H1 (cell line): ENCODE measurements at regions not wholly inside any gene's neighbourhood (a gene's known extent, or its start where the extent isn't known, plus 50 kb on each side); places are given as distances from the start of the nearest gene placed in this dataset.

Source experiments
- CTCF ChIA-PET: fragments of 300-600 bp; sonication (Branson Sonifier 250); formaldehyde crosslinking; loops from one replicate; lab custom pipeline; 2021; ENCODE audit not compliant: partially characterized antibody; lab: Charles Lee
- POLR2A ChIA-PET: fragments of 300-600 bp; sonication (Branson Sonifier 250); formaldehyde crosslinking; loops from one replicate; lab custom pipeline; 2021; ENCODE audit warnings: inconsistent platforms; ENCODE audit not compliant: partially characterized antibody; lab: Charles Lee
- DNase-seq, 2 experiments: peaks; one replicate each; pipeline versions ENCODE4 v3.0.0 to v3.0.0-alpha.2; 2010 to 2022; ENCODE audit warnings: low spot score in 2 of 2, low read depth in 1 of 2, mixed read lengths in 1 of 2
- FAIRE-seq: peaks from 2 replicates; lab custom pipeline; 2011; peaks lifted over from hg19 to GRCh38; lab: Jason Lieb, UNC
- H2AFZ ChIP-seq: 2 replicates; pipeline ENCODE4 v1.8.1; 2012; ENCODE audit warnings: low read length, inconsistent platforms
- H2AK5ac ChIP-seq: 2 replicates; pipeline ENCODE4 v1.6.1; 2013; ENCODE audit warnings: low read depth, low read length
- H2BK120ac ChIP-seq: replicated peaks from 2 replicates; pipeline ENCODE3; 2013; ENCODE audit warnings: low read depth, low read length, inconsistent platforms
- H2BK12ac ChIP-seq: 2 replicates; pipeline ENCODE4 v1.6.1; 2013; ENCODE audit warnings: low read depth, low read length
- H2BK15ac ChIP-seq: 2 replicates; pipeline ENCODE4 v1.6.1; 2013; ENCODE audit warnings: low read length
- H2BK20ac ChIP-seq: 2 replicates; pipeline ENCODE4 v1.6.1; 2013; ENCODE audit warnings: low read length
- H2BK5ac ChIP-seq: 2 replicates; pipeline ENCODE4 v1.6.1; 2013; ENCODE audit warnings: low read depth, low read length
- H3K14ac ChIP-seq: 2 replicates; pipeline ENCODE4 v1.6.1; 2013; ENCODE audit warnings: inconsistent platforms; ENCODE audit not compliant: insufficient read length
- H3K18ac ChIP-seq: 2 replicates; pipeline ENCODE4 v1.6.1; 2013; ENCODE audit warnings: low read length; ENCODE audit errors: extremely low read depth
- H3K23ac ChIP-seq: 2 replicates; pipeline ENCODE4 v1.6.1; 2013; ENCODE audit warnings: inconsistent platforms; ENCODE audit not compliant: insufficient read length
- H3K23me2 ChIP-seq: 2 replicates; pipeline ENCODE4 v1.6.1; 2013; ENCODE audit warnings: low read depth, low read length
- H3K27ac ChIP-seq: 2 replicates; pipeline ENCODE4 v1.6.1; 2011; ENCODE audit warnings: low read depth, low read length, inconsistent platforms
- H3K27me3 ChIP-seq, 4 experiments: replicated peaks in 1 of 4; 1 replicate in 1 of 4; 2 replicates in 3 of 4; pipeline versions ENCODE4 v1.6.1 to v1.8.1; 2011 to 2013; ENCODE audit warnings: low read length in 3 of 4, mild to moderate bottlenecking in 3 of 4, inconsistent platforms in 2 of 4, mixed read lengths in 2 of 4, moderate library complexity in 1 of 4; ENCODE audit not compliant: control insufficient read depth in 3 of 4, insufficient read depth in 3 of 4; ENCODE audit errors: extremely low read depth in 1 of 4
- H3K36me3 ChIP-seq, 4 experiments: 2 replicates each; pipeline versions ENCODE4 v1.6.1 to v1.8.1; 2011 to 2013; ENCODE audit warnings: mild to moderate bottlenecking in 4 of 4, low read length in 3 of 4, moderate library complexity in 2 of 4, control low read depth in 1 of 4, inconsistent platforms in 1 of 4; ENCODE audit not compliant: insufficient read depth in 4 of 4, control insufficient read depth in 2 of 4
- H3K4ac ChIP-seq: replicated peaks from 2 replicates; pipeline ENCODE3; 2013; ENCODE audit warnings: low read length, low read depth, mixed read lengths, inconsistent platforms; ENCODE audit not compliant: insufficient read length
- H3K4me1 ChIP-seq, 4 experiments: replicated peaks in 1 of 4; 1 replicate in 1 of 4; 2 replicates in 3 of 4; pipeline versions ENCODE4 v1.6.1 to v1.8.1; 2011 to 2013; ENCODE audit warnings: low read length in 3 of 4, inconsistent platforms in 2 of 4, mixed read lengths in 1 of 4; ENCODE audit not compliant: insufficient read depth in 4 of 4, control insufficient read depth in 3 of 4
- H3K4me2 ChIP-seq, 2 experiments: 2 replicates each; pipeline versions ENCODE4 v1.6.1 to v1.8.1; 2011 to 2013; ENCODE audit warnings: low read depth in 2 of 2, low read length in 2 of 2, control low read depth in 1 of 2, inconsistent platforms in 1 of 2, mild to moderate bottlenecking in 1 of 2; ENCODE audit not compliant: insufficient read depth in 1 of 2
- H3K4me3 ChIP-seq, 4 experiments: fragments of 200-600, 300-600 bp in 1 of 4; sonication (generic), shearing (Covaris generic), sonication (Bioruptor Twin) in 1 of 4; 2 replicates each; pipeline versions ENCODE4 v1.5.1 to v1.8.1; 2011 to 2016; ENCODE audit warnings: low read length in 4 of 4, low read depth in 3 of 4, control low read depth in 2 of 4, inconsistent platforms in 2 of 4, mild to moderate bottlenecking in 2 of 4, mixed read lengths in 1 of 4, moderate library complexity in 1 of 4; ENCODE audit not compliant: insufficient read depth in 2 of 4; ENCODE audit errors: extremely low read depth in 1 of 4
- H3K56ac ChIP-seq: replicated peaks from 2 replicates; pipeline ENCODE3; 2013; ENCODE audit warnings: low read depth, mild to moderate bottlenecking, mixed read lengths, low read length, inconsistent platforms; ENCODE audit not compliant: insufficient read length
- H3K79me1 ChIP-seq: 2 replicates; pipeline ENCODE4 v1.6.1; 2013; ENCODE audit warnings: low read depth, low read length, control low read depth
- H3K79me2 ChIP-seq, 2 experiments: 2 replicates each; pipeline versions ENCODE4 v1.6.1 to v1.8.1; 2012 to 2013; ENCODE audit warnings: low read length in 2 of 2, mild to moderate bottlenecking in 2 of 2, inconsistent platforms in 1 of 2; ENCODE audit not compliant: insufficient read depth in 2 of 2, control insufficient read depth in 1 of 2
- H3K9ac ChIP-seq, 4 experiments: replicated peaks in 1 of 4; 1 replicate in 1 of 4; 2 replicates in 3 of 4; pipeline versions ENCODE4 v1.6.1 to v1.8.1; 2011 to 2013; ENCODE audit warnings: low read depth in 3 of 4, low read length in 3 of 4, control low read depth in 2 of 4, mild to moderate bottlenecking in 2 of 4, moderate library complexity in 2 of 4, inconsistent platforms in 1 of 4; ENCODE audit errors: extremely low read depth in 1 of 4
- H3K9me3 ChIP-seq, 2 experiments: 2 replicates each; pipeline versions ENCODE4 v1.6.1 to v1.8.1; 2012 to 2013; ENCODE audit warnings: mild to moderate bottlenecking in 2 of 2, moderate library complexity in 2 of 2, control low read depth in 1 of 2, inconsistent platforms in 1 of 2, low read depth in 1 of 2, low read length in 1 of 2, mixed read lengths in 1 of 2; ENCODE audit not compliant: insufficient read depth in 2 of 2
- H4K20me1 ChIP-seq, 2 experiments: replicated peaks in 1 of 2; 2 replicates each; pipeline versions ENCODE3 to v1.8.1; 2011 to 2013; ENCODE audit warnings: inconsistent platforms in 2 of 2, low read length in 2 of 2, mild to moderate bottlenecking in 1 of 2; ENCODE audit not compliant: insufficient read depth in 2 of 2, control insufficient read depth in 1 of 2
- H4K5ac ChIP-seq: 2 replicates; pipeline ENCODE4 v1.6.1; 2013; ENCODE audit warnings: low read length, low read depth, mixed read lengths, inconsistent platforms; ENCODE audit not compliant: insufficient read length
- H4K8ac ChIP-seq: 2 replicates; pipeline ENCODE4 v1.8.0; 2013; ENCODE audit warnings: mild to moderate bottlenecking, moderate library complexity, low read length, inconsistent platforms; ENCODE audit not compliant: insufficient read depth; ENCODE audit errors: extremely low read depth
- H4K91ac ChIP-seq: replicated peaks from 2 replicates; pipeline ENCODE3; 2013; ENCODE audit warnings: low read length, mixed read lengths, inconsistent platforms; ENCODE audit not compliant: insufficient read length
- ATF2 ChIP-seq: IDR thresholded peaks from 2 replicates; pipeline ENCODE4 v1.6.1; 2012; ENCODE audit warnings: low read length, inconsistent platforms
- BCL11A ChIP-seq, 2 experiments: IDR thresholded peaks; one replicate each; pipeline ENCODE4 v1.6.1; 2011; ENCODE audit warnings: low read depth in 2 of 2, low read length in 2 of 2, mild to moderate bottlenecking in 2 of 2
- GTF2F1 ChIP-seq: IDR thresholded peaks from 2 replicates; pipeline ENCODE4 v1.6.1; 2012; ENCODE audit warnings: low read depth, low read length, improper control_type of control experiment, borderline replicate concordance
- KDM4A ChIP-seq: IDR thresholded peaks from one replicate; pipeline ENCODE4 v1.7.1; 2012; ENCODE audit warnings: low read depth, mild to moderate bottlenecking, moderate library complexity, low read length, inconsistent platforms; ENCODE audit not compliant: severe bottlenecking
- POLR2AphosphoS5 ChIP-seq: IDR thresholded peaks from 2 replicates; pipeline ENCODE4 v1.6.1; 2011; ENCODE audit warnings: low read depth, low read length
- POU5F1 ChIP-seq: IDR thresholded peaks from 2 replicates; pipeline ENCODE4 v1.6.1; 2011; ENCODE audit warnings: low read depth, mild to moderate bottlenecking, low read length, moderate library complexity
- RBBP5 ChIP-seq: IDR thresholded peaks from 2 replicates; pipeline ENCODE4 v1.7.1; 2012; ENCODE audit warnings: low read depth, mild to moderate bottlenecking, inconsistent platforms, low read length, moderate library complexity, borderline replicate concordance
- SIRT6 ChIP-seq: IDR thresholded peaks from one replicate; pipeline ENCODE4 v1.7.1; 2012; ENCODE audit warnings: low read length, inconsistent platforms
- SIX5 ChIP-seq: IDR thresholded peaks from 2 replicates; pipeline ENCODE4 v1.6.1; 2011; ENCODE audit warnings: mild to moderate bottlenecking, low read depth, low read length
- SRF ChIP-seq: IDR thresholded peaks from 2 replicates; pipeline ENCODE4 v1.6.1; 2011; ENCODE audit warnings: mild to moderate bottlenecking, low read depth, low read length, moderate library complexity
- TAF1 ChIP-seq: IDR thresholded peaks from 2 replicates; pipeline ENCODE4 v1.6.1; 2011; ENCODE audit warnings: mild to moderate bottlenecking, low read depth, low read length
- TAF7 ChIP-seq: optimal IDR thresholded peaks from 2 replicates; pipeline ENCODE3; 2011; ENCODE audit warnings: low read depth, mild to moderate bottlenecking, inconsistent platforms, low read length, moderate library complexity, borderline replicate concordance
- TBP ChIP-seq: IDR thresholded peaks from 2 replicates; pipeline ENCODE4 v1.6.1; 2011; ENCODE audit warnings: low read depth, low read length, improper control_type of control experiment
- WGBS, 2 experiments: shearing (Covaris generic) in 1 of 2; methylation state at CpG; one replicate each; pipeline versions ENCODE4 v1.1.6 to v1.1.7; 2013 to 2015; ENCODE audit warnings: low lambda C conversion rate in 2 of 2, mixed read lengths in 2 of 2, inconsistent platforms in 1 of 2, low coverage in 1 of 2, missing lambda C conversion rate in 1 of 2; ENCODE audit not compliant: insufficient replicate concordance in 2 of 2, insufficient coverage in 1 of 2, insufficient read length in 1 of 2; ENCODE audit errors: extremely low coverage in 1 of 2, missing lambda C conversion rate in 1 of 2; 5-methylcytosine and 5-hydroxymethylcytosine counted together

- POLR2A ChIA-PET = no interaction called here
- no peak overlapping the region for H3K27ac ChIP-seq
Observed at GRCh38 chr2:12168354-12168753, 421.9 kb downstream of the LPIN1 start.

More at GRCh38 chr2:12168354-12168753, 421.9 kb downstream of the LPIN1 start:
- Histone ChIP-seq H2AFZ (no peak overlapping the region), H3K56ac (no peak overlapping the region), H2BK5ac (no peak overlapping the region), H3K9me3 (no peaks in the 10 kb centered on the region), H2BK20ac (no peak overlapping the region), H2BK120ac (no peak overlapping the region), H3K4ac (no peak overlapping the region), H3K4me1 (no peaks in the 10 kb centered on the region; a peak in 1 of 7 replicates), H2BK12ac (no peak overlapping the region; the same call in 1 of the 2 replicates), H3K79me2 (no peaks in the 10 kb centered on the region), H3K9ac (no peak overlapping the region), H3K4me2 (no peak overlapping the region), H4K8ac (no peak overlapping the region), H3K27me3 (no peaks in the 10 kb centered on the region), H3K23me2 (no peaks in the 10 kb centered on the region), H4K91ac (no peak overlapping the region), H3K23ac (no peak overlapping the region), H4K20me1 (no peaks in the 10 kb centered on the region), H3K14ac (no peak overlapping the region), H4K5ac (no peak overlapping the region), H2AK5ac (no peak overlapping the region), H3K18ac (no peak overlapping the region), H2BK15ac (no peak overlapping the region), H3K36me3 (no peaks in the 10 kb centered on the region), H3K4me3 (no peak overlapping the region), H3K79me1 (no peaks in the 10 kb centered on the region)
- TF ChIP-seq TAF7 = no peak
- no peak for TF ChIP-seq SRF
- no peak for TF ChIP-seq TBP
- no peak for TF ChIP-seq GTF2F1
- TF ChIP-seq ATF2 = no peak
- TF ChIP-seq RBBP5 = no peak
- TF ChIP-seq KDM4A = no peak
- no peak for TF ChIP-seq TAF1
- no peak for TF ChIP-seq POLR2AphosphoS5
- TF ChIP-seq SIX5 = no peak
- TF ChIP-seq SIRT6 = no peak
- TF ChIP-seq POU5F1 = no peak
- no peak for TF ChIP-seq BCL11A (IDR thresholded peaks at IDR 0.05; ENCODE audit: low read depth in 2 of 2, low read length in 2 of 2)
- CTCF ChIA-PET = interaction anchor here (0.7 to 2.7 kb wide), 10 partner anchors 9 to 555 kb away, joined by 3 to 8 read pairs (median 4); no protein-coding TSS in a partner anchor
- 94% methylated on average over 6 of the region's 6 CpGs; no CpG with 5 or more reads in 1 of the 2 experiments for WGBS, 2 experiments
- FAIRE-seq = no peak
- no peak for DNase-seq
